Breast epithelium (tissue), 3 donors: ENCODE measurements at regions not wholly inside any gene's neighbourhood (a gene's known extent, or its start where the extent isn't known, plus 50 kb on each side); places are given as distances from the start of the nearest gene placed in this dataset.

Source experiments
- POLR2A ChIP-seq: fragments of 450-650 bp; IDR thresholded peaks from one replicate; pipeline ENCODE4 v1.6.1; 2016; ENCODE audit warnings: antibody characterized with exemption, mild to moderate bottlenecking, moderate library complexity
- TF ChIP-seq, protein P1 (sequence below), 3 donors: fragments of 450-650 bp; IDR thresholded peaks; one replicate each; pipeline ENCODE4 v1.5.1; 2016 to 2017; ENCODE audit warnings: antibody characterized with exemption in 3 of 3, mild to moderate bottlenecking in 3 of 3, moderate library complexity in 3 of 3

DNA sequence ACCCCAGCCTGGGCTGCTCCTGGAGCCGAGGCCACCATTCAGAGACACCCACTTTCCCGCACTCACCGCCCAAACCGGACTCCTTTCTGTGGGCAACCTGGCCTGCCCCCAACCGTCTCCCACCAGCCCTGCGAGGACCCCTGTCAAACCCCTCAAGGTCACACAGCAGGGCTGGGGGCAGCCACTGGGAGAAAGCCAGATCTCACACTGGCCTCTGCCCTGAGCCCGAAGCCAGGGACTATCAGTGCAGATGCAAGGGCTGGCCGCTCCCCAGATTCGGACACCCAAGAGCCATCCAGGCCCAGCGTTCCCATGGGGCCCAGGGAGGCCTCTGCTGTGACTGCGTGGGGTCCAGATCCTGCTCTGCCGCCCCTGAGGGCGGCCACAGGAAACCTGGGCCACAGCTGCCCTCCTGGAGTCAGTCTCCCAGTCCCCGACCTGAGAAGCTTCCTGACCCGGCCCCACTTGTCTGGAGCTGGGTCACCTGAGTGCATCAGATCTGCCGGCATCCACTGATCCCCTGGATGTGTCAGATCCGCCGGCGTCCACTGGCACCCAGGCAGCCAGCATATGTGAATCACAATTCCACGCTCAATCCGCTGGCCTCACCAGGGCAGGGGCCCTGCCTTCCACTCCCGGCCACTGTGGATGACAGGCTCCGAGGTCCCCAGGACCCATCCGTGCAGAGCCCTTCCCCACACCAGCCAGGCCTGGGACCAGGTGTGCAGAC is 139.7 kb downstream of the BRD1 start:
- TF ChIP-seq, protein P1, sequence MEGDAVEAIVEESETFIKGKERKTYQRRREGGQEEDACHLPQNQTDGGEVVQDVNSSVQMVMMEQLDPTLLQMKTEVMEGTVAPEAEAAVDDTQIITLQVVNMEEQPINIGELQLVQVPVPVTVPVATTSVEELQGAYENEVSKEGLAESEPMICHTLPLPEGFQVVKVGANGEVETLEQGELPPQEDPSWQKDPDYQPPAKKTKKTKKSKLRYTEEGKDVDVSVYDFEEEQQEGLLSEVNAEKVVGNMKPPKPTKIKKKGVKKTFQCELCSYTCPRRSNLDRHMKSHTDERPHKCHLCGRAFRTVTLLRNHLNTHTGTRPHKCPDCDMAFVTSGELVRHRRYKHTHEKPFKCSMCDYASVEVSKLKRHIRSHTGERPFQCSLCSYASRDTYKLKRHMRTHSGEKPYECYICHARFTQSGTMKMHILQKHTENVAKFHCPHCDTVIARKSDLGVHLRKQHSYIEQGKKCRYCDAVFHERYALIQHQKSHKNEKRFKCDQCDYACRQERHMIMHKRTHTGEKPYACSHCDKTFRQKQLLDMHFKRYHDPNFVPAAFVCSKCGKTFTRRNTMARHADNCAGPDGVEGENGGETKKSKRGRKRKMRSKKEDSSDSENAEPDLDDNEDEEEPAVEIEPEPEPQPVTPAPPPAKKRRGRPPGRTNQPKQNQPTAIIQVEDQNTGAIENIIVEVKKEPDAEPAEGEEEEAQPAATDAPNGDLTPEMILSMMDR (IDR thresholded peaks at IDR 0.05), result no peak
- TF ChIP-seq POLR2A, result no peak
